Activated CD4-positive, alpha-beta T cell treated with anti-CD3 and anti-CD28 coated beads, Interleukin-2, amount 50 U/mL, for 4 hours (primary cell): ENCODE measurements at regions not wholly inside any gene's neighbourhood (a gene's known extent, or its start where the extent isn't known, plus 50 kb on each side); places are given as distances from the start of the nearest gene placed in this dataset.

ENCODE experiments used
- DNase-seq, 2 experiments: peaks; one replicate each; pipeline ENCODE4 v3.0.0-alpha.2; 2020

DNA sequence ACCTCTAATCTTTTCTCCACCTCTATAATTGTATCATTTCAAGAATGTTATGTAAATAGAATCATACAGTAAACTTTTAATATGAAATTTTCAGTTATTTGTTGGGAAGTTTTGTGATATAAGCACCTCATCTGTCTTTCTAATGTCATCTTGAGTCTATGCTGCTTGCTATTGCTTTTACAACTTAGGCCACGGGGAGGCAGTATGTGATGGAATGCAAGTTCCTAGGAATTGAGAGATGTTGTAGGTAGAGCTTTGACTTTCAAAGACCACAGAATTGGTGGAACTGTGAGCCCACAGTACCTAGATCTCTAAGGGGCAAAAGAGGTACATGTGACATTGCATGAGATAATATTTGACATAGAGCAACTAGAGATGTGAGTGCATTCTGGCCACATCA is 328.3 kb downstream of the MFSD1 start:
- no peak for DNase-seq

GRCh38 chr3:159131376-159131775 is 329.5 kb downstream of the MFSD1 start:
- no peak for DNase-seq

GRCh38 chr3:159137949-159138348 is 336.1 kb downstream of the MFSD1 start:
- DNase-seq: no peak

DNA sequence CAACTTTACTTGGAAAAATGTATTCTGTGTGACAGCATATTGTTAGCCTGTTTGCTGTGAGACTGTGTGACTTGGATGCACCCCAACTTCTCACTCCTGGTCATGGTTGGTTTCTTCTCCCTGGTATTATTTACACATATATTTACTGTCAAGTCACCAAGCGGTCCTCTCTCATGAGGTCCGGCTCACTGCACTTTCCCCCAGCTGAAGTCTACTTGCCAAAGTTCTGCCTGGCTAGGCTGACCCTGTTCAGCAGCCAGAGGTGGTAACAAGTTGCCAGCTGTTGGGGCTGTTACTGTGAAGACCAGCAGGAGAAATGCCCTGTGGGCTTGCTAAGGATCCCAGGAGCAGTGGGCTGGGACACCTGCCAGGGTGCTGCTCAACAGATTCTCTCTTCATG is 337.5 kb downstream of the MFSD1 start:
- DNase-seq: no peak

- DNase-seq: no peak
Observed at GRCh38 chr3:159144472-159144871, 342.6 kb downstream of the MFSD1 start.

DNA sequence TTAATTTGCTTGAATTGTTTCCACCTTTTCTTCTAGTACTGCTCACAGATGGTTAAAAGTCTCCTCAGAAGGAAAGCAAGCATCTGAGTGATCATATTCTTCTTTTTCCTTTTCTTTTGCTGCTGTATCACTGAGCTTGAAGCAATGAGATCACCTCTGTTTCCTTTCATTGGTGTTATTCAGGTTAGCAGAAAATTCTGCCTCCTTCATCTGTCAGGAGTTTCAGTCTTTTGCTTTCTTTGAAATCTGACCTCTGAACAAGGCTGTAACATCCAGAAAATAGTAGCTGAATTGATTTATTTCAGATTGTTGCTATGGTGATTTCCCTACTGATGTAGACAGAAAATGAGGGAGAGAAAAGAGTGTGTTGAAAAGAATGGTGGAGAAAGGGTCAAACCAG is 343.0 kb downstream of the MFSD1 start:
- no peak for DNase-seq

GRCh38 chr3:159146392-159146791 is 344.5 kb downstream of the MFSD1 start:
- DNase-seq: no peak

GRCh38 chr3:159146856-159147435 is 345.1 kb downstream of the MFSD1 start:
- DNase-seq: no peak

GRCh38 chr3:159147813-159148212 is 346.0 kb downstream of the MFSD1 start:
- no peak for DNase-seq

DNA sequence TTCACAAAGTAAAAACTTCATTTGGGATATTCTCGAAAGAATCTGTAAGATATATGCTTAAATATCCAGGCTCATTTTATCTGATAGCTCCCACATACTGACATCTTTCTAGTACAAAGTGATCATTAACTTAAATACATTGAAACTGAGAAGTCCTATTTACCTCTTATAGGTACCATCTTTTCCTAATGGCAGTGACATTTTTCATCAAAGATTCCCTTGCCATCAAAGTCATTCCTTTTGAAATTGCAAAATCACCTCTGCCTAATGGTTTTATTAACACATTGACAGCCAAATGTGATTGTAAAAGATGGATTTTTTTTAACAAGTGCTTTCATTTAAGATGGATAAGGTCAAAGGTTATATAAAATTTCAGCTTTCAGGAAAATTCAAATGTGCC is 346.6 kb downstream of the MFSD1 start:
- DNase-seq: no peak

DNA sequence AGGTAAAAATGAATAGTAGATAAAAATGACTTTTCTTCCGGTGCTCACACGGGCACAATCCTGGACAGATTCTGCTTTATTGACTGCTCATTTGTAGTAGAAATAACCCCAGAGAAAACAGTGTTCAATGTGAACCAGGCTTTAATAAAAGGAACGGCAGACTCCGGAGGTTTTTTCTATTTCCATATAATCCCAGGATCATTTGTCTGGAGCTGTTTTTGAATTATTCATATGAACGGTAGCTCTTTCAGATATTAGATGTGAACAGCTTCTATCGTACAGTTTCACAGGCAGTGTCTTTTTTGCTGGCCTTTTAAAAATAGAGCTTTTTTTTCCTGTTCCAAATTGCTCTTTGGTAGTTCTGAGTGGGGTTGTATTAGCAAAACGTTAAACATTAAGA is 347.3 kb downstream of the MFSD1 start:
- DNase-seq: no peak

DNA sequence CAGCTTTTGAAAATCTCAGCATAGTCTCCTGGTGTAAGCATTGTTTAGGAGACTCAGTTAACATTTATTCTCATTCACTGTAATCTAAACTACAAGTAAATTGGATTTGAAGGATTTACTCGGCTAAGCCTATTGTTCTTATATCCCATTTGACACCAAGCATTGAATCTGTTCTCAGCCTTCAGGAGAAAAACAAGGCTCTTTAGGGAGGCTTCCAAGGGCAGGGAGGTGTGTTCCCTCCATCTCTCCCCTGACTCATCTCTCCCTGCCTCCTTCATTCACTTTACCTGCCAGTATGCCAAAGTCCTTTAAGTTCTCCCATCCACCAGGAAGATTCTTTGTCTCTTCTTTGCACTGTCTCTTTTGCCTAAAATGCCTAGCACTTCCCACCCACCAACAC is 347.8 kb downstream of the MFSD1 start:
- no peak for DNase-seq

- DNase-seq: no peak
Observed at GRCh38 chr3:159150180-159150579, 348.3 kb downstream of the MFSD1 start.

GRCh38 chr3:159151130-159151529 is 349.3 kb downstream of the MFSD1 start:
- DNase-seq: no peak

GRCh38 chr3:159157275-159157674 is 355.4 kb downstream of the MFSD1 start:
- no peak for DNase-seq

GRCh38 chr3:159158213-159158612 is 356.4 kb downstream of the MFSD1 start:
- DNase-seq: no peak

GRCh38 chr3:159158801-159159200 is 356.9 kb downstream of the MFSD1 start:
- no peak for DNase-seq

DNA sequence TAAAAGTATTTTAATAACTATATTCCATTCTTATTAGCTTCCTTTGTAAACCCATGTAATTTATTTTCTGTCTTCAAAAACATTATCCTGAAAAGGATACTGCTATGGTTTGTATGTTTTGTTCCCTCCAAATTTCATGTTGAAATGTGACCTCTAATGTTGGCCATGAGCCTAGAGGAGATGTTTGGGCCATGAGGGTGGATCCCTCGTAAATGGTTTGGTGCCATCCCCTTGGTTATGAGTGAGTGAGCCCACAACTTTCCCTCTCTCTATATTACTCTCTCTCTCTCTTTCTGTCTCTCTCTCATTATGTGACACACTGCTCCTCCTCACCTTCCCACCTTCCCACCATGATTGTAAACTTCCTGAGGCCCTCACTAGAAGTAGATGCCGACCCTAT is 357.7 kb downstream of the MFSD1 start:
- no peak for DNase-seq

DNA sequence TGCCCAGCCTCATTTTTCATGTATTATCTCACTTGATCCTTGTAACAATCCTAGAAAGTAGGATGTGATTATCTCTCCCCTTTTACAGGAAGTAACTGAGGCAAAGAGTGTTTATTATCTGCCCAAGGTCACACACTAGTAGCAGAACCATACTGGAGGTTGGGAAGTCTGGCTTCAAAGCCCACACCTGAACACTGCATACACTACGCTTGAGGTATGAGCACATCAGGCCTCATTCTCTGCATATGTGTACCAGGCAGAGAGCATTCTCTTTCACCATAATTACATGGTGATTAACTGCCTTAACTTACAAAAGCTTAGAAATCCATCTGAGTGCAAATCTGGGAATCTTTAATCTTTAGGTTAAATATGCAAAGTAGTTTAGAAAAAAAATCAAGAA is 361.8 kb downstream of the MFSD1 start:
- no peak for DNase-seq

- no peak for DNase-seq
Observed at GRCh38 chr3:159165961-159166360, 364.1 kb downstream of the MFSD1 start.

DNA sequence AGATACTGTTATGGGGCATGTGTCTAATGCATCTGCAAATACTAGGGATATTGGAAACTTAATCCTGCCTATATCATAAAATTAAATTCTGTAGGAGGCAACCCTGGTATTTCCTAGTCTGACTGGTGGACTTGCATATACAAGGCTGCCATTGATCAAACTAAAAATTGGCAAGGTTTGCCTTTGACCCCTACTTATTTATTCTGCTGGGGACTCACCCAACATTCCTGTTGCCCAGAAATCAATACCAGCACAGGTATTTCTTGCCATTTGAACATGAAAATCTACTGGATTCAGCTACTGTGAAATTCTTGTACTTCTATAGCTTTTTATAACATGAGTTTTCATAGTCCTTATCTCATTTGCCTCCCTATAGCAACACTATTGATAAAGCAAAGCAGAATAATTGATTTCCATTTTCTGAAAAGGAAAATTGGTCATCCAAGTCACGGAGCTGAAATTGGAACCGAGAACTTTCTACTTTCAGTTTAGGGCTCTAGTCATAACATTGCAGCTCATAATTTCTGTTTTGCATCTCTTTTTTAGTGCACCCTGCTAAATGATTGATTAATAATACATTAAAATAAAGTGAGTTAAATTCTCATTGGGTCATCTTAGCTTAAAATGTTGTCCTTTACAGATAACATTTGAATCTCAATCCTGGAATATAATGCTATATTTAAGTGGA is 365.2 kb downstream of the MFSD1 start:
- DNase-seq: no peak

- DNase-seq: no peak
Observed at GRCh38 chr3:159168788-159169187, 366.9 kb downstream of the MFSD1 start.

GRCh38 chr3:159169828-159170227 is 368.0 kb downstream of the MFSD1 start:
- no peak for DNase-seq

GRCh38 chr3:159170436-159171003 is 368.7 kb downstream of the MFSD1 start:
- DNase-seq: no peak

DNA sequence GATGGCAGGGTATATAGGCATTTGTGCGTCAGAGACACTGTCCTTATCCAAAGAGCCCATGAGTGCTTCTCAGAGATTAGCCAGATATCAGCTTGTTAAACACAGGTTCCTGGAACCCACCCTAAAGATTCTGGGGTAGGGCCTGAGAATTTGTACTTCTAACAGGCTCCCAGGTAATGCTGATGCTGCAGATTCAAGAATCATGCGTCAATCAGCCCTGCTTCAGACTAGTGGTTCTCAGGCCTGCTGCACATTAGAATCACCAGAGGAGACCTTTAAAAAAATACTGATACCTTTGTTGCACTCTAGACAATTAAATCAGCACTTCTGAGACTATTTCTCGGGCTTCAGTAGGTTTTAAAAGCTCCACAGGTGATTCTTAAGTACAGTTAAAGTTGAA is 369.5 kb downstream of the MFSD1 start:
- DNase-seq: no peak
